ENCODE measurements at regions not wholly inside any gene's neighbourhood (a gene's known extent, or its start where the extent isn't known, plus 50 kb on each side); places are given as distances from the start of the nearest gene placed in this dataset.

DNA sequence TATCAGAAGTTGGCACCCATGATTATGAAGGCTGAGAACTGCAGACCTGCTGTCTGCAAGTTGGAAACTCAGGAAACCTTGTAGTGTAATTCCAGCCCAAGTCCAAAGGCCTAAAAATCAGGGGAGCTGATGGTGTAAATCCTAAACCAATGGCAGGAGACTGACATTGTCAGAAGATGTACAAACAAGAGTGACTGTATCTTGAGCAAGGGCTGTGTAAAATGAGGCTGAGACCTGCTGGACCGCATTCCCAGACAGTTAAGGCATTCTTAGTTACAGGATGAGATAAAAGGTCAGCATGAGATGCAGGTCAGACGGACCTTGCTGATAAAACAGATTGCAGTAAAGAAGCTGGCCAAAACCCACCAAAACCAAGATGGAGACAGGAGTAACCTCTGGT, 147.7 kb downstream of the COG6 start:
- H3K27ac ChIP-seq = no peak overlapping the region
- H3K4me3 ChIP-seq = no peak overlapping the region
- WGBS, 5 donors = 22 to 31% (median 26%) methylated on average over 2 of the region's 2 CpGs
- H3K36me3 ChIP-seq = no peaks in the 10 kb centered on the region
- no peaks in the 10 kb centered on the region for H3K4me1 ChIP-seq
- TF ChIP-seq POLR2A (IDR thresholded peaks at IDR 0.05) = no peak
- no peak for TF ChIP-seq EP300 (IDR thresholded peaks at IDR 0.05)
- TF ChIP-seq POLR2AphosphoS5 (IDR thresholded peaks at IDR 0.05) = no peak
- no peak for TF ChIP-seq CTCF (IDR thresholded peaks at IDR 0.05)
- peaks cover 0 to 15% (median 4%) of the 10 kb centered on the region in 4 donors for H3K9me3 ChIP-seq
- no peak for DNase-seq
- intact Hi-C loops (cut with DNase I; ENCODE audit: low total_unique reads) = no loop called here
- H3K27me3 ChIP-seq = no peaks in the 10 kb centered on the region

DNA sequence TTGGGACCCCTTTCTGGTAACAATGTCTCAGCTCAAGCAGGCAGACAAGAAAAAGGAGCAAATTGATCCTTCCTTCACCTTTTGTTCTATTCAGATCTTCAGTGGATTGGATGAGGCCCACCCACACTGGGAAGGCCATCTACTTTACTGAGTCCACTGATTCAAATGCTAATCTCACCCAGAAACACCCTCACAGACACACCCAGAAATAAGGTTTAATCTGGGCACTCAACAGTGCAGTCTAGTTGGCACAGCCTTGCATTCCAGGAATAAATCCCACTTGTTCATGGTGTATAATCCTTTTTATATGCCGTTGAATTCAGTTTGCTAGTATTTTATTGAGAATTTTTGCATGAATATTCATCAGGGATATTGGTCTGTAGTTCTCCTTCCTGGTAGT, 148.4 kb downstream of the COG6 start:
- Histone ChIP-seq H3K27me3 (no peaks in the 10 kb centered on the region), H3K27ac (no peak overlapping the region), H3K4me3 (no peak overlapping the region), H3K36me3 (no peaks in the 10 kb centered on the region), H3K9me3 (peaks cover 0 to 15% (median 4%) of the 10 kb centered on the region in 4 donors), H3K4me1 (no peaks in the 10 kb centered on the region)
- TF ChIP-seq CTCF (IDR thresholded peaks at IDR 0.05) (no peak), EP300 (IDR thresholded peaks at IDR 0.05) (no peak), POLR2AphosphoS5 (IDR thresholded peaks at IDR 0.05) (no peak), POLR2A (IDR thresholded peaks at IDR 0.05) (no peak)
- DNase-seq = no peak
- WGBS, 5 donors = 74 to 95% (median 86%) methylated on average over 1 of the region's 1 CpG
- intact Hi-C loops (cut with DNase I; ENCODE audit: low total_unique reads) = no loop called here

DNA sequence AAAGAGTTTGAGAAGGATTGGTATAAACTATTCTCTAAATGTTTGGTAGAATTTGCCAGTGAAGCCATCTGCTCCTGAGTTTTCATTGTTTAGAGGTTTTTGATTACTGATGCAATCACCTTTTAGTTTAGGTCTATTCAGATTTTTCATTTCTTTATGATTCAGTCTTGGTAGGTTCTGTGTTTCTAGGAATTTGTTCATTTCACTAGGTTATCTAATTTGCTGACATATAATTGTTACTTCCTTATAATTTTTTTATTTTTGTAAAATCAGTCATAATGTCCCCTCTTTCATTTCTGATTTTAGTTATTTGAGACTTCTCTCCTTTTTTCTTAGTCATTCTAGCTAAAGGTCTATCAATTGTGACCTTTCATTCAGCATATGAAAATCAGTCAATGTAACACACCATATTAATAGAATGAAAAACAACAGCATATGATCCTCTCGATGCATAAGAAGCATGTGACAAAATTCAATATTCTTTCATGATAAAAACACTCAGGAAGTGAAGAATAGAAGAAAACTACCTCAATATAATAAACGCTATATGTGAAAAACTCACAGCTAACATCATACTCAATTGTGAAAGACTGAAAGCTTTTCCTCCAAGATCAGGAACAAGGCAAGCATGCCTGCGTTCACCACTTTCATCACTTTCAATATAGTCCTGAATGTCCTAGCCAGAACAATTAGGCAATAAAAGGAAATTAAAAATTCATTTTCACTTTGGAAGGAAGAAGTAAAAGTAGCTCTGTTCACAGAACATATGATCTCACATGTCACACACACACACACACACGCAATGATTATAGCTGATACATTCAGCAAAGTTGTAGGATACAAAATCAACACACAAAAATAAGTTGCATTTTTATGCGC, 149.1 kb downstream of the COG6 start:
- DNase-seq = no peak
- TF ChIP-seq CTCF (IDR thresholded peaks at IDR 0.05) = no peak
- Histone ChIP-seq H3K27ac (no peak overlapping the region), H3K9me3 (peaks cover 0 to 15% (median 4%) of the 10 kb centered on the region in 4 donors), H3K27me3 (no peaks in the 10 kb centered on the region), H3K36me3 (no peaks in the 10 kb centered on the region), H3K4me3 (no peak overlapping the region), H3K4me1 (no peaks in the 10 kb centered on the region)
- intact Hi-C loops (cut with DNase I; ENCODE audit: low total_unique reads) = no loop called here
- 77 to 87% (median 81%) methylated on average over 5 of the region's 5 CpGs for WGBS, 5 donors

- Histone ChIP-seq H3K9me3 (no peaks in the 10 kb centered on the region), H3K27me3 (no peaks in the 10 kb centered on the region), H3K4me3 (no peak overlapping the region), H3K36me3 (no peaks in the 10 kb centered on the region), H3K4me1 (no peaks in the 10 kb centered on the region), H3K27ac (no peak overlapping the region)
- no peak for TF ChIP-seq POLR2AphosphoS5 (IDR thresholded peaks at IDR 0.05)
- TF ChIP-seq POLR2A (IDR thresholded peaks at IDR 0.05) = no peak
- TF ChIP-seq EP300 (IDR thresholded peaks at IDR 0.05) = no peak
- TF ChIP-seq CTCF (IDR thresholded peaks at IDR 0.05) = no peak
- no peak for DNase-seq
- 76 to 96% (median 85%) methylated on average over 1 of the region's 1 CpG for WGBS, 5 donors
- intact Hi-C loops (cut with DNase I; ENCODE audit: low total_unique reads) = no loop called here
Measured at GRCh38 chr13:39809466-39809865, 154.0 kb downstream of the COG6 start.
